GM12878 (cell line): ENCODE measurements at regions not wholly inside any gene's neighbourhood (a gene's known extent, or its start where the extent isn't known, plus 50 kb on each side); places are given as distances from the start of the nearest gene placed in this dataset.

Source experiments
- ATAC-seq: fragments of 200-7000 bp; cut with Tn5 transposase; 3 replicates; pipeline ENCODE4 v1.9.1; 2020; ENCODE audit warnings: mild to moderate bottlenecking, moderate library complexity
- BruUV-seq: library from RNA; stranded (reverse); fragments of 400-500 nt; replicated peaks from 2 replicates; lab custom pipeline; 2021; lab: Mats Ljungman, UMichigan
- CTCF ChIA-PET: fragments of 300-600 bp; sonication (Branson Sonifier 250); formaldehyde crosslinking; extraction: SDS; loops from one replicate; lab custom pipeline; 2021; ENCODE audit warnings: inconsistent platforms; lab: Yijun Ruan, JAX
- POLR2A ChIA-PET: fragments of 350-600 bp; formaldehyde crosslinking; extraction: SDS; loops from one replicate; lab custom pipeline; 2021; ENCODE audit warnings: inconsistent platforms; lab: Charles Lee
- RAD21 ChIA-PET: fragments of 300-600 bp; sonication (Branson Sonifier 250); formaldehyde crosslinking; loops from one replicate; lab custom pipeline; 2023; ENCODE audit warnings: antibody characterized with exemption; ENCODE audit not compliant: unreplicated experiment; lab: Charles Lee
- SMC1A ChIA-PET: fragments of 300-600 bp; sonication (Branson Sonifier 250); formaldehyde crosslinking; loops from one replicate; lab custom pipeline; 2023; ENCODE audit not compliant: unreplicated experiment, uncharacterized antibody; lab: Charles Lee
- DNase-seq: peaks from one replicate; pipeline ENCODE4 v3.0.0-alpha.2; 2011; ENCODE audit warnings: low read depth, low spot score
- FAIRE-seq: peaks from 3 replicates; lab custom pipeline; 2011; peaks lifted over from hg19 to GRCh38; lab: Jason Lieb, UNC
- H2AFZ ChIP-seq: 2 replicates; pipeline ENCODE4 v1.6.0; 2011; ENCODE audit warnings: low read depth, low read length, control low read depth; ENCODE audit not compliant: control insufficient read depth
- H3K27ac ChIP-seq: 2 replicates; pipeline ENCODE4 v1.5.1; 2011; ENCODE audit warnings: control low read depth; ENCODE audit not compliant: control insufficient read depth, insufficient read depth
- H3K27me3 ChIP-seq, 2 experiments: replicated peaks in 1 of 2; 2 replicates each; pipeline versions ENCODE4 v1.6.0 to v1.6.1; 2011; ENCODE audit warnings: low read length in 1 of 2; ENCODE audit not compliant: control insufficient read depth in 2 of 2, insufficient read depth in 2 of 2
- H3K36me3 ChIP-seq, 2 experiments: 2 replicates each; pipeline ENCODE4 v1.5.1; 2011; ENCODE audit warnings: low read length in 1 of 2; ENCODE audit not compliant: control insufficient read depth in 2 of 2, insufficient read depth in 2 of 2
- H3K4me1 ChIP-seq: 2 replicates; pipeline ENCODE4 v1.6.1; 2011; ENCODE audit warnings: mild to moderate bottlenecking, low read length, moderate library complexity, mixed read lengths; ENCODE audit not compliant: control insufficient read depth, insufficient read depth
- H3K4me2 ChIP-seq: 2 replicates; pipeline ENCODE4 v1.6.0; 2011; ENCODE audit warnings: control low read depth; ENCODE audit not compliant: control insufficient read depth, insufficient read depth
- H3K4me3 ChIP-seq: fragments of 200-600 bp; sonication (generic); 2 replicates; pipeline ENCODE4 v1.5.1; 2016
- H3K79me2 ChIP-seq: 2 replicates; pipeline ENCODE4 v1.6.0; 2011; ENCODE audit warnings: low read length; ENCODE audit not compliant: control insufficient read depth, insufficient read depth
- H3K9ac ChIP-seq: 2 replicates; pipeline ENCODE4 v1.8.0; 2011; ENCODE audit warnings: low read length, control low read depth, mixed read lengths; ENCODE audit not compliant: control insufficient read depth, insufficient read depth
- H3K9me3 ChIP-seq: replicated peaks from 3 replicates; pipeline ENCODE4 v1.5.1; 2011; ENCODE audit warnings: mild to moderate bottlenecking, low read length; ENCODE audit not compliant: control insufficient read depth, insufficient read depth
- H4K20me1 ChIP-seq: 2 replicates; pipeline ENCODE4 v1.6.0; 2011; ENCODE audit not compliant: control insufficient read depth, insufficient read depth
- ATF2 ChIP-seq: IDR thresholded peaks from 2 replicates; pipeline ENCODE4 v1.6.1; 2012; ENCODE audit warnings: low read length, inconsistent platforms
- CBX3 ChIP-seq: fragments of 200-600 bp; sonication (generic); IDR thresholded peaks from 2 replicates; pipeline ENCODE4 v1.6.1; 2016; ENCODE audit warnings: low read depth, borderline replicate concordance
- E2F8 ChIP-seq: fragments of 450-650 bp; IDR thresholded peaks from 2 replicates; pipeline ENCODE4 v1.6.1; 2018; ENCODE audit warnings: mild to moderate bottlenecking, low read depth, moderate library complexity; ENCODE audit not compliant: partially characterized antibody
- EP300 ChIP-seq, 2 experiments: fragments of 150-350 bp in 1 of 2; IDR thresholded peaks; 2 replicates each; pipeline ENCODE4 v1.6.1; 2011 to 2012; ENCODE audit warnings: low read depth in 2 of 2, low read length in 2 of 2, borderline replicate concordance in 1 of 2, improper control_type of control experiment in 1 of 2, inconsistent platforms in 1 of 2; ENCODE audit not compliant: control insufficient read depth in 1 of 2
- ETV6 ChIP-seq, 2 experiments: fragments of 450-650 bp in 1 of 2; IDR thresholded peaks in 1 of 2; conservative IDR thresholded peaks in 1 of 2; 2 replicates each; pipeline ENCODE4 v1.6.1; 2014; ENCODE audit warnings: antibody characterized with exemption in 1 of 2, borderline replicate concordance in 1 of 2, low read depth in 1 of 2, mild to moderate bottlenecking in 1 of 2, moderate library complexity in 1 of 2
- JUNB ChIP-seq: IDR thresholded peaks from 2 replicates; pipeline ENCODE4 v1.6.1; 2016; ENCODE audit warnings: antibody characterized with exemption, mild to moderate bottlenecking
- KAT2A ChIP-seq: conservative IDR thresholded peaks from 2 replicates; pipeline ENCODE4 v1.6.1; 2011; ENCODE audit warnings: low read depth, low read length; ENCODE audit not compliant: control insufficient read depth
- MLLT1 ChIP-seq: fragments of 450-650 bp; IDR thresholded peaks from 2 replicates; pipeline ENCODE4 v1.6.1; 2016; ENCODE audit warnings: mild to moderate bottlenecking
- NFXL1 ChIP-seq: fragments of 450-650 bp; IDR thresholded peaks from 2 replicates; pipeline ENCODE4 v1.6.1; 2017; ENCODE audit warnings: antibody characterized with exemption, mild to moderate bottlenecking, borderline replicate concordance
- PML ChIP-seq: IDR thresholded peaks from 2 replicates; pipeline ENCODE4 v1.6.1; 2012; ENCODE audit warnings: low read length, inconsistent platforms
- RBBP5 ChIP-seq: fragments of 200-600 bp; sonication (generic); conservative IDR thresholded peaks from 2 replicates; pipeline ENCODE4 v1.6.1; 2016
- RUNX3 ChIP-seq: IDR thresholded peaks from 2 replicates; pipeline ENCODE4 v1.6.1; 2012; ENCODE audit warnings: low read length, inconsistent platforms
- SREBF1 ChIP-seq: IDR thresholded peaks from 2 replicates; pipeline ENCODE4 v1.6.1; 2012; ENCODE audit warnings: mild to moderate bottlenecking, low read length
- TBL1XR1 ChIP-seq: IDR thresholded peaks from 2 replicates; pipeline ENCODE4 v1.6.1; 2012; ENCODE audit warnings: low read depth, low read length, improper control_type of control experiment
- ZNF217 ChIP-seq: fragments of 450-650 bp; IDR thresholded peaks from 2 replicates; pipeline ENCODE4 v1.6.1; 2017; ENCODE audit warnings: antibody characterized with exemption, mild to moderate bottlenecking
- ZSCAN29 ChIP-seq: fragments of 450-650 bp; IDR thresholded peaks from 2 replicates; pipeline ENCODE4 v1.6.1; 2017; ENCODE audit warnings: mild to moderate bottlenecking, moderate library complexity
- WGBS: methylation state at CpG from one replicate; pipeline ENCODE4 v1.1.6; 2016; ENCODE audit warnings: low lambda C conversion rate; ENCODE audit not compliant: insufficient replicate concordance, insufficient coverage; ENCODE audit errors: missing lambda C conversion rate; 5-methylcytosine and 5-hydroxymethylcytosine counted together
- in situ Hi-C: fragments of 300-500 bp; cut with MboI; formaldehyde crosslinking; loops from 9 replicates; pipeline ENCODE4 v1.14.3; 2018; ENCODE audit warnings: mixed read lengths
- intact Hi-C: fragments of 100-400 bp; cut with micrococcal nuclease; formaldehyde crosslinking; loops from one replicate; pipeline ENCODE4 v1.14.2; 2022; ENCODE audit not compliant: unreplicated experiment
- TF ChIP-seq, protein P1 (sequence below): fragments of 450-650 bp; IDR thresholded peaks from 2 replicates; pipeline ENCODE4 v1.6.1; 2017; ENCODE audit warnings: borderline replicate concordance

GRCh38 chr20:60300374-60300773 is 342.2 kb downstream of the CDH26 start:
- CTCF ChIA-PET, result no interaction called here
- TF ChIP-seq JUNB (no peak), RBBP5 (no peak), PML (no peak), MLLT1 (no peak), ATF2 (no peak), RUNX3 (no peak), CBX3 (no peak), ZSCAN29 (no peak), ETV6 (conservative IDR thresholded peaks at IDR 0.05 in 1 of 2, IDR thresholded peaks at IDR 0.05 in 1 of 2; ENCODE audit: borderline replicate concordance in 1 of 2, low read depth in 1 of 2) (no peak), NFXL1 (no peak), EP300 (IDR thresholded peaks at IDR 0.05; ENCODE audit: borderline replicate concordance in 1 of 2, control insufficient read depth in 1 of 2, low read depth in 2 of 2, low read length in 2 of 2) (no peak), ZNF217 (no peak), TBL1XR1 (no peak), E2F8 (no peak), SREBF1 (no peak), KAT2A (no peak)
- TF ChIP-seq, protein P1, sequence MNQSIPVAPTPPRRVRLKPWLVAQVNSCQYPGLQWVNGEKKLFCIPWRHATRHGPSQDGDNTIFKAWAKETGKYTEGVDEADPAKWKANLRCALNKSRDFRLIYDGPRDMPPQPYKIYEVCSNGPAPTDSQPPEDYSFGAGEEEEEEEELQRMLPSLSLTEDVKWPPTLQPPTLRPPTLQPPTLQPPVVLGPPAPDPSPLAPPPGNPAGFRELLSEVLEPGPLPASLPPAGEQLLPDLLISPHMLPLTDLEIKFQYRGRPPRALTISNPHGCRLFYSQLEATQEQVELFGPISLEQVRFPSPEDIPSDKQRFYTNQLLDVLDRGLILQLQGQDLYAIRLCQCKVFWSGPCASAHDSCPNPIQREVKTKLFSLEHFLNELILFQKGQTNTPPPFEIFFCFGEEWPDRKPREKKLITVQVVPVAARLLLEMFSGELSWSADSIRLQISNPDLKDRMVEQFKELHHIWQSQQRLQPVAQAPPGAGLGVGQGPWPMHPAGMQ, result no peak

More at GRCh38 chr20:60300374-60300773, 342.2 kb downstream of the CDH26 start:
- H3K9ac ChIP-seq, result no peak overlapping the region
- FAIRE-seq, result no peak
- H3K4me1 ChIP-seq, result no peaks in the 10 kb centered on the region
- ChIA-PET POLR2A (no interaction called here), RAD21 (no interaction called here), SMC1A (no interaction called here)
- no peaks in the 10 kb centered on the region for H4K20me1 ChIP-seq
- ATAC-seq, result no peak
- no peaks in the 10 kb centered on the region for H3K27me3 ChIP-seq
- H3K4me3 ChIP-seq, result no peak overlapping the region
- H2AFZ ChIP-seq, result no peak overlapping the region
- in situ Hi-C loops (no loop called here), intact Hi-C loops (no loop called here)
- no peak for DNase-seq
- no peak overlapping the region for H3K27ac ChIP-seq
- H3K36me3 ChIP-seq, result no peaks in the 10 kb centered on the region
- WGBS, result 15% methylated on average over 3 of the region's 3 CpGs
- no peak overlapping the region for H3K4me2 ChIP-seq
- no TSS peak for BruUV-seq
- H3K9me3 ChIP-seq, result no peaks in the 10 kb centered on the region; the same call in 1 of the 3 replicates
- no peaks in the 10 kb centered on the region for H3K79me2 ChIP-seq
